Hepatocyte (in vitro differentiated cells): ENCODE measurements at regions not wholly inside any gene's neighbourhood (a gene's known extent, or its start where the extent isn't known, plus 50 kb on each side); places are given as distances from the start of the nearest gene placed in this dataset.
"Not testable (repeated sequence)": the region's sequence is repeated elsewhere in the genome, so short reads cannot be mapped to it uniquely, and the experiment has no call there.

Experiments
- EZH2 ChIP-seq: fragments of 200-600 bp; sonication (generic); IDR thresholded peaks from 2 replicates; pipeline ENCODE4 v1.6.1; 2016; ENCODE audit warnings: antibody characterized with exemption, mild to moderate bottlenecking, borderline replicate concordance
- EZH2phosphoT487 ChIP-seq: fragments of 200-600 bp; sonication (generic); IDR thresholded peaks from one replicate; pipeline ENCODE4 v1.6.1; 2018; ENCODE audit warnings: antibody characterized with exemption, mild to moderate bottlenecking, low read depth, moderate library complexity; ENCODE audit not compliant: unreplicated experiment, severe bottlenecking

DNA sequence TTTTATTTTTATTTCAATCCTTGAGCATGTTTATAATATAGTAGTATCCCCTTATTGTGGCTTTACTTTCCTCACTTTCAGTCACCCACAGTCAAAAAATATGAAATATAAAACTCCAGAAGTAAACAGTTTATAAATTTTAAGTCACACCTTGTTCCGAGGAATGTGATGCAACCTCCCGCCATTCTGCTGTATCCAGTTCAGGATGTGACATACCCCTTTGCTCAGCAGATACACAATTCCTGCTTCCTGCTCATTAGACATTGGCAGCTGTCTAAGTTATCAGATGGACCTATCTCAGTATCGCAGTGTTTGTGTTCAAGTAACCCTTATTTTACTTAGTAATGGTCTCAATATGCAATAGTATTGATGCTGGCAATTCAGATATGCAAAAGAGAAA, 144.5 kb downstream of the POTEG start:
- TF ChIP-seq EZH2phosphoT487, EZH2: not testable (repeated sequence)
